CD14-positive monocyte (primary cell): ENCODE measurements at regions not wholly inside any gene's neighbourhood (a gene's known extent, or its start where the extent isn't known, plus 50 kb on each side); places are given as distances from the start of the nearest gene placed in this dataset.

Source experiments
- DNase-seq, 3 donors: peaks; one replicate each; pipeline ENCODE4 v3.0.0-alpha.2; 2011 to 2022
- H2AFZ ChIP-seq: 2 replicates; pipeline ENCODE4 v1.6.0; 2012; ENCODE audit warnings: mild to moderate bottlenecking, low read depth, low read length, inconsistent platforms; ENCODE audit not compliant: insufficient read depth, poor library complexity, severe bottlenecking
- H3K27ac ChIP-seq, 2 donors: 1 replicate in 1 of 2; 2 replicates in 1 of 2; pipeline ENCODE4 v1.5.1; 2012 to 2013; ENCODE audit warnings: low read length in 2 of 2, control low read depth in 1 of 2, inconsistent platforms in 1 of 2, low read depth in 1 of 2, mild to moderate bottlenecking in 1 of 2
- H3K27me3 ChIP-seq, 2 donors: one replicate each; pipeline versions ENCODE4 v1.6.0 to v1.6.1; 2011 to 2013; ENCODE audit warnings: low read length in 2 of 2; ENCODE audit not compliant: control insufficient read depth in 2 of 2, insufficient read depth in 2 of 2
- H3K36me3 ChIP-seq, 2 donors: replicated peaks in 1 of 2; 1 replicate in 1 of 2; 2 replicates in 1 of 2; pipeline versions ENCODE4 v1.5.1 to v1.6.1; 2012 to 2013; ENCODE audit warnings: low read length in 2 of 2, control low read depth in 1 of 2, inconsistent platforms in 1 of 2, mild to moderate bottlenecking in 1 of 2; ENCODE audit not compliant: insufficient read depth in 2 of 2, control insufficient read depth in 1 of 2
- H3K4me1 ChIP-seq, 2 donors: 1 replicate in 1 of 2; 2 replicates in 1 of 2; pipeline versions ENCODE4 v1.5.1 to v1.6.1; 2012 to 2013; ENCODE audit warnings: low read length in 2 of 2, control low read depth in 1 of 2, inconsistent platforms in 1 of 2, mild to moderate bottlenecking in 1 of 2, moderate library complexity in 1 of 2; ENCODE audit not compliant: insufficient read depth in 2 of 2, control insufficient read depth in 1 of 2
- H3K4me2 ChIP-seq: replicated peaks from 2 replicates; pipeline ENCODE3; 2012; ENCODE audit warnings: low read length, moderate library complexity, mild to moderate bottlenecking; ENCODE audit not compliant: poor library complexity, severe bottlenecking; ENCODE audit errors: extremely low read depth
- H3K4me3 ChIP-seq, 3 experiments: fragments of 200-600 bp in 1 of 3; sonication (generic) in 1 of 3; replicated peaks in 1 of 3; 1 replicate in 2 of 3; 2 replicates in 1 of 3; pipeline ENCODE4 v1.5.1; 2011 to 2013; ENCODE audit warnings: low read length in 3 of 3, mild to moderate bottlenecking in 3 of 3, control low read depth in 2 of 3, low read depth in 2 of 3, inconsistent platforms in 1 of 3, moderate library complexity in 1 of 3
- H3K79me2 ChIP-seq: 2 replicates; pipeline ENCODE4 v1.6.0; 2012; ENCODE audit warnings: mild to moderate bottlenecking, control low read depth, inconsistent platforms, low read length, moderate library complexity; ENCODE audit not compliant: insufficient read depth
- H3K9ac ChIP-seq: 2 replicates; pipeline ENCODE4 v1.6.0; 2017; ENCODE audit warnings: low read length, mild to moderate bottlenecking; ENCODE audit not compliant: insufficient read depth, poor library complexity, severe bottlenecking
- H3K9me3 ChIP-seq, 2 donors: replicated peaks in 1 of 2; 1 replicate in 1 of 2; 2 replicates in 1 of 2; pipeline versions ENCODE4 v1.5.1 to v1.6.1; 2012 to 2013; ENCODE audit warnings: low read length in 2 of 2, control low read depth in 1 of 2; ENCODE audit not compliant: control insufficient read depth in 1 of 2, insufficient read depth in 1 of 2
- H4K20me1 ChIP-seq: 2 replicates; pipeline ENCODE4 v1.6.0; 2012; ENCODE audit warnings: mild to moderate bottlenecking, low read length, control low read depth, moderate library complexity; ENCODE audit not compliant: insufficient read depth
- H3K27ac Mint-ChIP-seq, 7 donors: one replicate each; pipeline ENCODE4 v1.8.0; 2020; ENCODE audit warnings: mild to moderate bottlenecking in 7 of 7, mixed read lengths in 7 of 7, moderate library complexity in 6 of 7, inconsistent platforms in 2 of 7
- H3K27me3 Mint-ChIP-seq, 3 donors: one replicate each; pipeline ENCODE4 v1.8.0; 2021 to 2022; ENCODE audit warnings: low read depth in 3 of 3, mild to moderate bottlenecking in 3 of 3, mixed read lengths in 3 of 3, moderate library complexity in 3 of 3, inconsistent platforms in 1 of 3
- H3K36me3 Mint-ChIP-seq, 2 donors: one replicate each; pipeline ENCODE4 v1.8.0; 2020; ENCODE audit warnings: mixed read lengths in 2 of 2, inconsistent platforms in 1 of 2, mild to moderate bottlenecking in 1 of 2
- H3K4me1 Mint-ChIP-seq: one replicate; pipeline ENCODE4 v1.8.0; 2020; ENCODE audit warnings: mild to moderate bottlenecking, mixed read lengths
- H3K4me3 Mint-ChIP-seq, 2 donors: one replicate each; pipeline ENCODE4 v1.8.0; 2020; ENCODE audit warnings: mild to moderate bottlenecking in 2 of 2, mixed read lengths in 2 of 2, moderate library complexity in 1 of 2
- H3K9me3 Mint-ChIP-seq, 7 donors: one replicate each; pipeline ENCODE4 v1.8.0; 2020 to 2022; ENCODE audit warnings: mixed read lengths in 7 of 7, mild to moderate bottlenecking in 6 of 7, moderate library complexity in 6 of 7, inconsistent platforms in 2 of 7
- WGBS: methylation state at CpG from one replicate; pipeline ENCODE4 v1.1.5; 2013; ENCODE audit warnings: missing lambda C conversion rate; ENCODE audit not compliant: insufficient coverage; 5-methylcytosine and 5-hydroxymethylcytosine counted together
- intact Hi-C, 2 donors: fragments of 100-400 bp; cut with micrococcal nuclease; formaldehyde crosslinking; loops; one replicate each; pipeline versions ENCODE4 v1.15.0 to v1.15.1; 2023
- TF ChIP-seq, protein P1 (sequence below): fragments of 200-600 bp; IDR thresholded peaks from one replicate; pipeline ENCODE4 v1.8.0; 2022; ENCODE audit warnings: antibody characterized with exemption, mild to moderate bottlenecking

- H3K4me2 ChIP-seq, result no peak overlapping the region
- TF ChIP-seq, protein P1, sequence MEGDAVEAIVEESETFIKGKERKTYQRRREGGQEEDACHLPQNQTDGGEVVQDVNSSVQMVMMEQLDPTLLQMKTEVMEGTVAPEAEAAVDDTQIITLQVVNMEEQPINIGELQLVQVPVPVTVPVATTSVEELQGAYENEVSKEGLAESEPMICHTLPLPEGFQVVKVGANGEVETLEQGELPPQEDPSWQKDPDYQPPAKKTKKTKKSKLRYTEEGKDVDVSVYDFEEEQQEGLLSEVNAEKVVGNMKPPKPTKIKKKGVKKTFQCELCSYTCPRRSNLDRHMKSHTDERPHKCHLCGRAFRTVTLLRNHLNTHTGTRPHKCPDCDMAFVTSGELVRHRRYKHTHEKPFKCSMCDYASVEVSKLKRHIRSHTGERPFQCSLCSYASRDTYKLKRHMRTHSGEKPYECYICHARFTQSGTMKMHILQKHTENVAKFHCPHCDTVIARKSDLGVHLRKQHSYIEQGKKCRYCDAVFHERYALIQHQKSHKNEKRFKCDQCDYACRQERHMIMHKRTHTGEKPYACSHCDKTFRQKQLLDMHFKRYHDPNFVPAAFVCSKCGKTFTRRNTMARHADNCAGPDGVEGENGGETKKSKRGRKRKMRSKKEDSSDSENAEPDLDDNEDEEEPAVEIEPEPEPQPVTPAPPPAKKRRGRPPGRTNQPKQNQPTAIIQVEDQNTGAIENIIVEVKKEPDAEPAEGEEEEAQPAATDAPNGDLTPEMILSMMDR, result no peak
- H4K20me1 ChIP-seq, result no peaks in the 10 kb centered on the region
- no peaks in the 10 kb centered on the region for H3K4me1 ChIP-seq
- H3K4me3 ChIP-seq, result no peak overlapping the region
- WGBS, result 80% methylated on average over 1 of the region's 7 CpGs
- no peak for DNase-seq
- no peaks in the 10 kb centered on the region for H3K79me2 ChIP-seq
- no peak overlapping the region for H3K9ac ChIP-seq
- H3K27me3 ChIP-seq, result no peaks in the 10 kb centered on the region
- H3K9me3 ChIP-seq, result no peaks in the 10 kb centered on the region
- no peak overlapping the region for H3K27ac Mint-ChIP-seq
- H3K27ac ChIP-seq, result no peak overlapping the region
- no peaks in the 10 kb centered on the region for H3K4me1 Mint-ChIP-seq
- H3K9me3 Mint-ChIP-seq, result no peaks in the 10 kb centered on the region
- H3K27me3 Mint-ChIP-seq, result peaks cover 0 to 3% (median 1%) of the 10 kb centered on the region in 3 donors
- intact Hi-C loops, result no loop called here
- no peak overlapping the region for H2AFZ ChIP-seq
- no peaks in the 10 kb centered on the region for H3K36me3 Mint-ChIP-seq
- H3K36me3 ChIP-seq, result no peaks in the 10 kb centered on the region
- H3K4me3 Mint-ChIP-seq, result no peak overlapping the region
Observed at GRCh38 chr5:61640179-61641021, 308.3 kb downstream of the ZSWIM6 start.

DNA sequence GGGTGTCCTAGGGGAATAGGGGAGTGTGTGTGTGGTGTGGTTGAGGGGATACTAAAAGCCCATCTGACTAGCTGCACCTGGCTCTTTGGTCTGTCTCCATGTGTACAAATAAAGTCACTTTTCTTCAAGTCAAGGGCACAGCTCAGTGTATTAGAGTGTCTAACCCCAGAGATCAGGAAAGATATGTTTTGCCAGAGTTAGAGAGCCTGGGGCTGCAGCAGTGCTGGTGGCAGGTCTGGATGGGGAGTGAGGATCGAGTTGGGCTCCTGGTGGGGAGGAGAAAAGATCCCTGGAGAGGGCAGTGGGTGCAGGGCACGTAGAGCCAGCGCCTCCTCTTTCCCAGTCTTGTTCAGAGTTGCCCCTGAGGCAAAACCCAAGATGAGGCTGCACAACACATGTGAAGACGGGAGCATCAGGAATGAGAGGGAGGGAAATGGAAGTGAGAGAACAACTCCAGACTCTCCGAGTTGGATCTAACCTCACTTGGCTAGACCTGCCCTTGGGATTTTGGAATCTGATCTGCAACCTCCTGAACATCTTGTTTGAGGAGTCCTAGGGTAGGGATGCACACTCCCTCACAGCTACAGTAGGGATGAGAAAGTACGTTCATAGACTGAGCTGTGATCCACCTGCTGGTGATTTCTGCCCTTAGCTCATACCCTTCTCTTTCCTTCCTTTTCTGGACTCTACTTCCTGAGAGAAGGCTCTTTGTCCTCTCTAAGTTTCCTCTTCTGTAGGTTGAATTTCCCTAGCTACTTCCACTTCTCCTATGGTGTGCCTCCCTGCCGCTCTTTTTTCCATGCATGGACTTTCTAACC, 309.9 kb downstream of the ZSWIM6 start:
- Histone ChIP-seq H2AFZ (no peak overlapping the region), H3K4me3 (no peak overlapping the region), H3K79me2 (no peaks in the 10 kb centered on the region), H3K4me2 (no peak overlapping the region), H4K20me1 (no peaks in the 10 kb centered on the region), H3K27ac (no peak overlapping the region), H3K27me3 (no peaks in the 10 kb centered on the region), H3K36me3 (no peaks in the 10 kb centered on the region), H3K4me1 (no peaks in the 10 kb centered on the region), H3K9ac (no peak overlapping the region), H3K9me3 (no peaks in the 10 kb centered on the region)
- Mint-ChIP-seq H3K36me3 (no peaks in the 10 kb centered on the region), H3K27ac (peak overlapping the region in 1 of 7 donors; percentile 32), H3K4me3 (no peak overlapping the region), H3K27me3 (peaks cover 0 to 3% (median 1%) of the 10 kb centered on the region in 3 donors), H3K4me1 (no peaks in the 10 kb centered on the region), H3K9me3 (no peaks in the 10 kb centered on the region)
- intact Hi-C loops, result no loop called here
- WGBS, result 93% methylated on average over 2 of the region's 7 CpGs
- DNase-seq, result no peak
- TF ChIP-seq, protein P1, result no peak
